A549 (cell line): ENCODE measurements at regions not wholly inside any gene's neighbourhood (a gene's known extent, or its start where the extent isn't known, plus 50 kb on each side); places are given as distances from the start of the nearest gene placed in this dataset.

Source experiments
- ATAC-seq, 2 experiments: fragments of 200-7000 bp in 1 of 2; fragments of >200 bp in 1 of 2; cut with Nextera tagmentation in 1 of 2; cut with Tn5 transposase in 1 of 2; 3 replicates each; pipeline versions ENCODE4 v1.8.0 to v1.9.1; 2018 to 2020; ENCODE audit warnings: mild to moderate bottlenecking in 1 of 2, moderate library complexity in 1 of 2
- CTCF ChIA-PET: fragments of 300-600 bp; sonication (Branson Sonifier 250); formaldehyde crosslinking; extraction: SDS; loops from one replicate; lab custom pipeline; 2021; ENCODE audit warnings: antibody characterized with exemption, inconsistent platforms; lab: Yijun Ruan, JAX
- POLR2A ChIA-PET: fragments of 350-600 bp; formaldehyde crosslinking; extraction: SDS; loops from one replicate; lab custom pipeline; 2021; ENCODE audit warnings: antibody characterized with exemption, inconsistent platforms; lab: Yijun Ruan, JAX
- DNase-seq, 2 experiments: peaks; one replicate each; pipeline versions ENCODE4 v3.0.0 to v3.0.0-alpha.2; 2011 to 2016; ENCODE audit warnings: low read depth in 1 of 2, low spot score in 1 of 2
- FAIRE-seq: peaks from 2 replicates; lab custom pipeline; 2011; peaks lifted over from hg19 to GRCh38; lab: Jason Lieb, UNC
- H3K27ac ChIP-seq, 2 experiments: fragments of >200 bp; sonication (Bioruptor Twin); formaldehyde crosslinking; 3 replicates each; pipeline ENCODE4 v1.5.1; 2016 to 2017
- H3K4me1 ChIP-seq: fragments of >200 bp; sonication (Bioruptor Twin); formaldehyde crosslinking; 3 replicates; pipeline ENCODE4 v1.6.1; 2016
- H3K4me2 ChIP-seq: fragments of >200 bp; sonication (Bioruptor Twin); formaldehyde crosslinking; 3 replicates; pipeline ENCODE4 v1.6.1; 2016
- H3K4me3 ChIP-seq: fragments of >200 bp; sonication (Bioruptor Twin); formaldehyde crosslinking; 3 replicates; pipeline ENCODE4 v1.5.1; 2016
- H3K9me3 ChIP-seq: fragments of >200 bp; sonication (Bioruptor Twin); formaldehyde crosslinking; 3 replicates; pipeline ENCODE4 v1.6.1; 2016
- BCL3 ChIP-seq: fragments of >200 bp; sonication (Bioruptor Twin); formaldehyde crosslinking; IDR thresholded peaks from 3 replicates; pipeline ENCODE4 v1.6.1; 2016
- CBX8 ChIP-seq: fragments of 200-600 bp; sonication (generic); IDR thresholded peaks from 2 replicates; pipeline ENCODE4 v1.6.1; 2016
- CHD4 ChIP-seq: fragments of 200-600 bp; sonication (generic); IDR thresholded peaks from 2 replicates; pipeline ENCODE4 v1.6.1; 2016; ENCODE audit warnings: antibody characterized with exemption, mild to moderate bottlenecking, borderline replicate concordance
- CTCF ChIP-seq: fragments of >200 bp; sonication (Bioruptor Twin); formaldehyde crosslinking; IDR thresholded peaks from 3 replicates; pipeline ENCODE4 v1.5.1; 2016
- E2F6 ChIP-seq: IDR thresholded peaks from 2 replicates; pipeline ENCODE4 v1.6.1; 2012; ENCODE audit warnings: low read depth, borderline replicate concordance
- EHF ChIP-seq: fragments of 250-450 bp; sonication (Bioruptor Pico); IDR thresholded peaks from 2 replicates; pipeline ENCODE4 v1.5.0; 2020; ENCODE audit warnings: mild to moderate bottlenecking
- ELK1 ChIP-seq: fragments of 150-350 bp; IDR thresholded peaks from 2 replicates; pipeline ENCODE4 v1.6.1; 2014; ENCODE audit warnings: low read depth, mild to moderate bottlenecking, low read length
- FOSL2 ChIP-seq, 2 experiments: fragments of 450-650 bp in 1 of 2; fragments of >200 bp in 1 of 2; sonication (Bioruptor Twin) in 1 of 2; formaldehyde crosslinking; IDR thresholded peaks; 2 replicates each; pipeline versions ENCODE4 v1.5.0 to v1.6.1; 2016 to 2020; ENCODE audit warnings: mild to moderate bottlenecking in 1 of 2, moderate library complexity in 1 of 2
- HOXA7 ChIP-seq: fragments of 250-450 bp; sonication (Bioruptor Pico); IDR thresholded peaks from 2 replicates; pipeline ENCODE4 v1.5.0; 2020; ENCODE audit warnings: mild to moderate bottlenecking, moderate library complexity
- HOXB13 ChIP-seq: fragments of 250-450 bp; sonication (Bioruptor Pico); IDR thresholded peaks from 2 replicates; pipeline ENCODE4 v1.5.0; 2020; ENCODE audit warnings: low read depth, mild to moderate bottlenecking, moderate library complexity
- JUNB ChIP-seq: fragments of >200 bp; sonication (Bioruptor Twin); formaldehyde crosslinking; IDR thresholded peaks from 2 replicates; pipeline ENCODE4 v1.6.1; 2016
- MYC ChIP-seq: IDR thresholded peaks from 2 replicates; pipeline ENCODE4 v1.6.1; 2012; ENCODE audit warnings: mild to moderate bottlenecking, inconsistent platforms, low read length, improper control_type of control experiment, borderline replicate concordance
- NFE2L2 ChIP-seq: fragments of 150-350 bp; conservative IDR thresholded peaks from 2 replicates; pipeline ENCODE4 v1.6.1; 2014; ENCODE audit warnings: low read length
- PBX3 ChIP-seq: IDR thresholded peaks from 2 replicates; pipeline ENCODE4 v1.6.1; 2012
- POLR2AphosphoS2 ChIP-seq: conservative IDR thresholded peaks from 2 replicates; pipeline ENCODE4 v1.6.1; 2012; ENCODE audit warnings: low read length, improper control_type of control experiment, inconsistent platforms
- RAD21 ChIP-seq, 2 experiments: fragments of >200 bp in 1 of 2; sonication (Bioruptor Twin) in 1 of 2; formaldehyde crosslinking in 1 of 2; IDR thresholded peaks in 1 of 2; conservative IDR thresholded peaks in 1 of 2; 2 replicates in 1 of 2; 3 replicates in 1 of 2; pipeline ENCODE4 v1.6.1; 2012 to 2018; ENCODE audit warnings: inconsistent platforms in 1 of 2
- RARB ChIP-seq: fragments of 250-450 bp; sonication (Bioruptor Pico); IDR thresholded peaks from 2 replicates; pipeline ENCODE4 v1.8.0; 2021; ENCODE audit warnings: mild to moderate bottlenecking, moderate library complexity
- REST ChIP-seq: fragments of 200-600 bp; sonication (generic); IDR thresholded peaks from 2 replicates; pipeline ENCODE4 v1.6.1; 2016; ENCODE audit warnings: antibody characterized with exemption, mild to moderate bottlenecking, moderate library complexity
- RFX5 ChIP-seq: fragments of 450-650 bp; IDR thresholded peaks from 2 replicates; pipeline ENCODE4 v1.7.1; 2014; ENCODE audit warnings: antibody characterized with exemption, mild to moderate bottlenecking, moderate library complexity
- TP53 ChIP-seq: fragments of 250-450 bp; sonication (Bioruptor Pico); IDR thresholded peaks from 2 replicates; pipeline ENCODE4 v1.5.0; 2021; ENCODE audit warnings: mild to moderate bottlenecking, moderate library complexity
- ZC3H11A ChIP-seq: fragments of 450-650 bp; IDR thresholded peaks from 2 replicates; pipeline ENCODE4 v1.6.1; 2014; ENCODE audit warnings: antibody characterized with exemption, mild to moderate bottlenecking
- ZFP36 ChIP-seq: fragments of 450-650 bp; IDR thresholded peaks from 2 replicates; pipeline ENCODE4 v1.6.1; 2014; ENCODE audit warnings: borderline replicate concordance; ENCODE audit not compliant: partially characterized antibody
- ZNF302 ChIP-seq: fragments of 250-450 bp; sonication (Bioruptor Pico); IDR thresholded peaks from 2 replicates; pipeline ENCODE4 v1.9.0; 2021; ENCODE audit warnings: inconsistent platforms, mild to moderate bottlenecking, moderate library complexity
- ZSCAN20 ChIP-seq: fragments of 250-450 bp; sonication (Bioruptor Pico); IDR thresholded peaks from 2 replicates; pipeline ENCODE4 v1.8.0; 2022; ENCODE audit warnings: mild to moderate bottlenecking, moderate library complexity
- WGBS: methylation state at CpG from one replicate; pipeline ENCODE4 v1.1.6; 2017; ENCODE audit errors: missing lambda C conversion rate; 5-methylcytosine and 5-hydroxymethylcytosine counted together

GRCh38 chr2:66689456-66690051 lies 254.6 kb downstream of the MEIS1 start:
- Histone ChIP-seq H3K9me3 (no peaks in the 10 kb centered on the region), H3K27ac (no peak overlapping the region), H3K4me3 (no peak overlapping the region), H3K4me2 (no peak overlapping the region), H3K4me1 (no peaks in the 10 kb centered on the region)
- WGBS, result 58% methylated on average over 5 of the region's 5 CpGs
- TF ChIP-seq FOSL2 (IDR thresholded peaks at IDR 0.05) (no peak), FOSL2 (CRISPR knock-in tag; IDR thresholded peaks at IDR 0.05) (no peak), JUNB (no peak), ELK1 (no peak), ZFP36 (no peak), POLR2AphosphoS2 (no peak), CTCF (no peak), CHD4 (no peak), RFX5 (no peak), RARB (CRISPR knock-in tag) (no peak), MYC (no peak), ZSCAN20 (CRISPR knock-in tag) (no peak), ZC3H11A (no peak), RAD21 (conservative IDR thresholded peaks at IDR 0.05 in 1 of 2, IDR thresholded peaks at IDR 0.05 in 1 of 2) (no peak), CBX8 (no peak), E2F6 (no peak), ZNF302 (CRISPR knock-in tag) (no peak), NFE2L2 (no peak), EHF (CRISPR knock-in tag) (no peak)
- FAIRE-seq (no peak), ATAC-seq (no peak), DNase-seq (no peak)
- ChIA-PET POLR2A (no interaction called here), CTCF (no interaction called here)

- WGBS, result 6% methylated on average over 10 of the region's 10 CpGs
- Histone ChIP-seq H3K27ac (no peak overlapping the region), H3K4me1 (no peaks in the 10 kb centered on the region), H3K4me2 (no peak overlapping the region), H3K4me3 (no peak overlapping the region), H3K9me3 (no peaks in the 10 kb centered on the region)
- DNase-seq, result no peak
- FAIRE-seq, result no peak
- ATAC-seq, result no peak
- POLR2A ChIA-PET, result no interaction called here
- TF ChIP-seq PBX3 (no peak), BCL3 (no peak), ZSCAN20 (CRISPR knock-in tag) (no peak), HOXB13 (CRISPR knock-in tag) (no peak), TP53 (CRISPR knock-in tag) (no peak), HOXA7 (no peak), REST (no peak), RARB (CRISPR knock-in tag) (no peak)
- CTCF ChIA-PET, result no interaction called here
These were observed 256.4 kb downstream of the MEIS1 start for GRCh38 chr2:66691031-66691965.
